WTC11 (cell line): ENCODE measurements at regions not wholly inside any gene's neighbourhood (a gene's known extent, or its start where the extent isn't known, plus 50 kb on each side); places are given as distances from the start of the nearest gene placed in this dataset.

Source experiments
- ATAC-seq: fragments of 200-7000 bp; cut with Tn5 transposase; 2 replicates; pipeline ENCODE4 v1.10.0; 2021; ENCODE audit warnings: mild to moderate bottlenecking, moderate library complexity
- CTCF ChIA-PET: fragments of 300-600 bp; sonication (Branson Sonifier 250); formaldehyde crosslinking; loops from one replicate; lab custom pipeline; 2021; ENCODE audit warnings: antibody characterized with exemption; lab: Charles Lee
- POLR2A ChIA-PET: fragments of 350-600 bp; sonication (Branson Sonifier 250); formaldehyde crosslinking; loops from one replicate; lab custom pipeline; 2021; ENCODE audit warnings: antibody characterized with exemption; lab: Charles Lee
- DNase-seq: peaks from one replicate; pipeline ENCODE4 v3.0.0; 2021; ENCODE audit warnings: low spot score
- H3K27ac Mint-ChIP-seq: 2 replicates; pipeline ENCODE4 v1.8.0; 2021; ENCODE audit warnings: mixed read lengths
- H3K27me3 Mint-ChIP-seq: 2 replicates; pipeline ENCODE4 v1.8.0; 2021; ENCODE audit warnings: low read depth, mild to moderate bottlenecking, moderate library complexity, mixed read lengths
- H3K36me3 Mint-ChIP-seq: 2 replicates; pipeline ENCODE4 v1.8.0; 2021; ENCODE audit warnings: mixed read lengths
- H3K4me1 Mint-ChIP-seq: 2 replicates; pipeline ENCODE4 v1.8.0; 2022; ENCODE audit warnings: mixed read lengths
- H3K4me3 Mint-ChIP-seq: 2 replicates; pipeline ENCODE4 v1.8.0; 2021; ENCODE audit warnings: mild to moderate bottlenecking, moderate library complexity, mixed read lengths
- H3K9me3 Mint-ChIP-seq: 2 replicates; pipeline ENCODE4 v1.8.0; 2021; ENCODE audit warnings: mixed read lengths
- ELF4 ChIP-seq: sonication (generic); formaldehyde crosslinking; IDR thresholded peaks from 2 replicates; pipeline ENCODE4 v1.8.1; 2022; ENCODE audit warnings: low read depth, mild to moderate bottlenecking, moderate library complexity, missing genetic modification reagents
- FOXK1 ChIP-seq: sonication (generic); formaldehyde crosslinking; IDR thresholded peaks from 2 replicates; pipeline ENCODE4 v1.8.0; 2022; ENCODE audit warnings: mild to moderate bottlenecking, moderate library complexity, missing genetic modification reagents
- GABPB1 ChIP-seq: sonication (generic); formaldehyde crosslinking; IDR thresholded peaks from 2 replicates; pipeline ENCODE4 v1.8.1; 2023; ENCODE audit warnings: mild to moderate bottlenecking, missing genetic modification reagents
- MXD4 ChIP-seq: fragments of 250-450 bp; sonication (Bioruptor Pico); IDR thresholded peaks from 2 replicates; pipeline ENCODE4 v1.8.0; 2021; ENCODE audit warnings: mild to moderate bottlenecking, moderate library complexity, borderline replicate concordance
- RELA ChIP-seq: sonication (generic); formaldehyde crosslinking; IDR thresholded peaks from 2 replicates; pipeline ENCODE4 v1.8.1; 2022; ENCODE audit warnings: missing genetic modification reagents, mild to moderate bottlenecking, borderline replicate concordance
- RORB ChIP-seq: fragments of 250-450 bp; sonication (Bioruptor Pico); IDR thresholded peaks from 2 replicates; pipeline ENCODE4 v1.9.0; 2021; ENCODE audit warnings: mild to moderate bottlenecking
- TCF7 ChIP-seq: sonication (generic); formaldehyde crosslinking; IDR thresholded peaks from 2 replicates; pipeline ENCODE4 v1.8.0; 2022; ENCODE audit warnings: mild to moderate bottlenecking, low read depth, missing genetic modification reagents, moderate library complexity
- ZNF121 ChIP-seq: sonication (generic); formaldehyde crosslinking; IDR thresholded peaks from 2 replicates; pipeline ENCODE4 v1.8.0; 2023; ENCODE audit warnings: missing genetic modification reagents
- TF ChIP-seq, protein P1 (sequence below): sonication (generic); formaldehyde crosslinking; IDR thresholded peaks from 2 replicates; pipeline ENCODE4 v1.8.1; 2023; ENCODE audit warnings: mild to moderate bottlenecking, missing genetic modification reagents, borderline replicate concordance
- TF ChIP-seq, protein P2 (sequence below): sonication (generic); formaldehyde crosslinking; IDR thresholded peaks from 2 replicates; pipeline ENCODE4 v1.8.1; 2023; ENCODE audit warnings: mild to moderate bottlenecking, missing genetic modification reagents
- TF ChIP-seq, protein P3 (sequence below): sonication (generic); formaldehyde crosslinking; IDR thresholded peaks from 2 replicates; pipeline ENCODE4 v1.8.0; 2022; ENCODE audit warnings: mild to moderate bottlenecking, missing genetic modification reagents
- TF ChIP-seq, protein P4 (sequence below): fragments of 250-450 bp; sonication (Bioruptor Pico); IDR thresholded peaks from 2 replicates; pipeline ENCODE4 v1.9.0; 2021; ENCODE audit warnings: moderate library complexity, mild to moderate bottlenecking, inconsistent platforms, borderline replicate concordance
- TF ChIP-seq, protein P5 (sequence below): fragments of 250-450 bp; sonication (Bioruptor Pico); conservative IDR thresholded peaks from 2 replicates; pipeline ENCODE4 v1.9.0; 2021; ENCODE audit warnings: mild to moderate bottlenecking
- TF ChIP-seq, protein P6 (sequence below): fragments of 250-450 bp; sonication (Bioruptor Pico); IDR thresholded peaks from 2 replicates; pipeline ENCODE4 v1.9.0; 2021; ENCODE audit warnings: mild to moderate bottlenecking, borderline replicate concordance
- TF ChIP-seq, protein P7 (sequence below): sonication (generic); formaldehyde crosslinking; IDR thresholded peaks from 2 replicates; pipeline ENCODE4 v1.8.0; 2023; ENCODE audit warnings: missing genetic modification reagents, mild to moderate bottlenecking, borderline replicate concordance

DNA sequence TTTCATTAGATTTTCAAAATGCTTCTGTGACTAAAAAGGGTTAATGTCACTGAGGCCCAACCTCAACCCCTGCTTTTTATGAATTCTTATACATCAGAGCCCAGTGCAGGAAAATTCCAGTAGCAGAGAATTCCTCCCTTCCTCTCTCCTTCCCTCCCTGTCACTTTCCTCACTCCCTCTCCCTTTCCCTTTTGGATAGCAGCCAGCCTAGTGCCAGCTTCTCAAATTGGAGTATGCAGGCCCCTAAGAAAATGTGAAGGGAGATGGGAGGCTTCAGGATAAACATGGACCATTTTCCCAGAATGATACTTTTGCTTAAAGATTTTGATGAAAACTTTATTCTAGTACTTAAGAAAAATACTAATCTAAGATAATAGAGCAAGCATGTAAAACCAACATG is 507.4 kb downstream of the KDM4C start:
- H3K4me3 Mint-ChIP-seq, result no peak overlapping the region
- no peaks in the 10 kb centered on the region for H3K27me3 Mint-ChIP-seq
- H3K9me3 Mint-ChIP-seq, result no peaks in the 10 kb centered on the region
- H3K36me3 Mint-ChIP-seq, result no peaks in the 10 kb centered on the region
- ChIA-PET POLR2A (no interaction called here), CTCF (no interaction called here)
- TF ChIP-seq, protein P1, sequence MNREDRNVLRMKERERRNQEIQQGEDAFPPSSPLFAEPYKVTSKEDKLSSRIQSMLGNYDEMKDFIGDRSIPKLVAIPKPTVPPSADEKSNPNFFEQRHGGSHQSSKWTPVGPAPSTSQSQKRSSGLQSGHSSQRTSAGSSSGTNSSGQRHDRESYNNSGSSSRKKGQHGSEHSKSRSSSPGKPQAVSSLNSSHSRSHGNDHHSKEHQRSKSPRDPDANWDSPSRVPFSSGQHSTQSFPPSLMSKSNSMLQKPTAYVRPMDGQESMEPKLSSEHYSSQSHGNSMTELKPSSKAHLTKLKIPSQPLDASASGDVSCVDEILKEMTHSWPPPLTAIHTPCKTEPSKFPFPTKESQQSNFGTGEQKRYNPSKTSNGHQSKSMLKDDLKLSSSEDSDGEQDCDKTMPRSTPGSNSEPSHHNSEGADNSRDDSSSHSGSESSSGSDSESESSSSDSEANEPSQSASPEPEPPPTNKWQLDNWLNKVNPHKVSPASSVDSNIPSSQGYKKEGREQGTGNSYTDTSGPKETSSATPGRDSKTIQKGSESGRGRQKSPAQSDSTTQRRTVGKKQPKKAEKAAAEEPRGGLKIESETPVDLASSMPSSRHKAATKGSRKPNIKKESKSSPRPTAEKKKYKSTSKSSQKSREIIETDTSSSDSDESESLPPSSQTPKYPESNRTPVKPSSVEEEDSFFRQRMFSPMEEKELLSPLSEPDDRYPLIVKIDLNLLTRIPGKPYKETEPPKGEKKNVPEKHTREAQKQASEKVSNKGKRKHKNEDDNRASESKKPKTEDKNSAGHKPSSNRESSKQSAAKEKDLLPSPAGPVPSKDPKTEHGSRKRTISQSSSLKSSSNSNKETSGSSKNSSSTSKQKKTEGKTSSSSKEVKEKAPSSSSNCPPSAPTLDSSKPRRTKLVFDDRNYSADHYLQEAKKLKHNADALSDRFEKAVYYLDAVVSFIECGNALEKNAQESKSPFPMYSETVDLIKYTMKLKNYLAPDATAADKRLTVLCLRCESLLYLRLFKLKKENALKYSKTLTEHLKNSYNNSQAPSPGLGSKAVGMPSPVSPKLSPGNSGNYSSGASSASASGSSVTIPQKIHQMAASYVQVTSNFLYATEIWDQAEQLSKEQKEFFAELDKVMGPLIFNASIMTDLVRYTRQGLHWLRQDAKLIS (CRISPR knock-in tag), result no peak
- TF ChIP-seq FOXK1 (no peak), RELA (CRISPR knock-in tag) (no peak), MXD4 (CRISPR knock-in tag) (no peak), ZNF121 (CRISPR knock-in tag) (no peak), TCF7 (CRISPR knock-in tag) (no peak), ELF4 (CRISPR knock-in tag) (no peak), RORB (CRISPR knock-in tag) (no peak), GABPB1 (no peak)
- TF ChIP-seq, protein P2, sequence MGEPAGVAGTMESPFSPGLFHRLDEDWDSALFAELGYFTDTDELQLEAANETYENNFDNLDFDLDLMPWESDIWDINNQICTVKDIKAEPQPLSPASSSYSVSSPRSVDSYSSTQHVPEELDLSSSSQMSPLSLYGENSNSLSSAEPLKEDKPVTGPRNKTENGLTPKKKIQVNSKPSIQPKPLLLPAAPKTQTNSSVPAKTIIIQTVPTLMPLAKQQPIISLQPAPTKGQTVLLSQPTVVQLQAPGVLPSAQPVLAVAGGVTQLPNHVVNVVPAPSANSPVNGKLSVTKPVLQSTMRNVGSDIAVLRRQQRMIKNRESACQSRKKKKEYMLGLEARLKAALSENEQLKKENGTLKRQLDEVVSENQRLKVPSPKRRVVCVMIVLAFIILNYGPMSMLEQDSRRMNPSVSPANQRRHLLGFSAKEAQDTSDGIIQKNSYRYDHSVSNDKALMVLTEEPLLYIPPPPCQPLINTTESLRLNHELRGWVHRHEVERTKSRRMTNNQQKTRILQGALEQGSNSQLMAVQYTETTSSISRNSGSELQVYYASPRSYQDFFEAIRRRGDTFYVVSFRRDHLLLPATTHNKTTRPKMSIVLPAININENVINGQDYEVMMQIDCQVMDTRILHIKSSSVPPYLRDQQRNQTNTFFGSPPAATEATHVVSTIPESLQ, result no peak
- TF ChIP-seq, protein P3, sequence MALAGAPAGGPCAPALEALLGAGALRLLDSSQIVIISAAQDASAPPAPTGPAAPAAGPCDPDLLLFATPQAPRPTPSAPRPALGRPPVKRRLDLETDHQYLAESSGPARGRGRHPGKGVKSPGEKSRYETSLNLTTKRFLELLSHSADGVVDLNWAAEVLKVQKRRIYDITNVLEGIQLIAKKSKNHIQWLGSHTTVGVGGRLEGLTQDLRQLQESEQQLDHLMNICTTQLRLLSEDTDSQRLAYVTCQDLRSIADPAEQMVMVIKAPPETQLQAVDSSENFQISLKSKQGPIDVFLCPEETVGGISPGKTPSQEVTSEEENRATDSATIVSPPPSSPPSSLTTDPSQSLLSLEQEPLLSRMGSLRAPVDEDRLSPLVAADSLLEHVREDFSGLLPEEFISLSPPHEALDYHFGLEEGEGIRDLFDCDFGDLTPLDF, result no peak
- TF ChIP-seq, protein P4, sequence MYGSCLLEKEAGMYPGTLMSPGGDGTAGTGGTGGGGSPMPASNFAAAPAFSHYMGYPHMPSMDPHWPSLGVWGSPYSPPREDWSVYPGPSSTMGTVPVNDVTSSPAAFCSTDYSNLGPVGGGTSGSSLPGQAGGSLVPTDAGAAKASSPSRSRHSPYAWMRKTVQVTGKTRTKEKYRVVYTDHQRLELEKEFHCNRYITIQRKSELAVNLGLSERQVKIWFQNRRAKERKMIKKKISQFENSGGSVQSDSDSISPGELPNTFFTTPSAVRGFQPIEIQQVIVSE (CRISPR knock-in tag), result no peak
- TF ChIP-seq, protein P5, sequence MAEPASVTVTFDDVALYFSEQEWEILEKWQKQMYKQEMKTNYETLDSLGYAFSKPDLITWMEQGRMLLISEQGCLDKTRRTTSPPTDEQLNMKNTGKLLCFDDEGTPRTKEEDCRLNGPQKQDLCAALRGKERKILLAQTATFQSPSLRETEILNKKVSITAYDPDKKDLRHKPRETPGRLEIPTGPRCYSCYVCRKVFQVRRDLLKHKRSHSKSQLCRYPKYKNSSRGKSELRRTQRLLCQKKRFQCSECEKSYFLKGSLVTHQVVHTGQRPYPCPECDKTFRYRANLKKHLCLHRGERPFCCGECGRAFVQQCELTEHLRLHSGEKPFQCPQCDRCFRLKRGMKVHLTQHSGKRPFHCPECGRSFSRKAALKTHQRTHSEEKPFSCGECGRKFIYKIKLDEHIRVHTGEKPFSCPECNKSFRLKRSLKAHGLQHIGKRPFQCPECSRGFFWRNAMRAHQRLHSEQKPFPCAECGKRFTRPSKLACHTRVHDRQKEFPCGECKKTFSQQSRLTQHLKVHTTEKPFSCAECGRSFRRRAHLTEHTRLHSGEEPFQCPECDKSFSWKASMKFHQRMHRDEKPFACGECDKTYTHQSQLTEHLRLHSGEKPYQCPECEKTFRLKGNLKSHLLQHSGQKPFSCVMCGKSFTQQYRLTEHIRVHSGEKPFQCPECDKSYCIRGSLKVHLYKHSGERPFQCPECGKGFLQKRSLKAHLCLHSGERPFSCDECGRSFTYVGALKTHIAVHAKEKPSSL (CRISPR knock-in tag), result no peak
- TF ChIP-seq, protein P6, sequence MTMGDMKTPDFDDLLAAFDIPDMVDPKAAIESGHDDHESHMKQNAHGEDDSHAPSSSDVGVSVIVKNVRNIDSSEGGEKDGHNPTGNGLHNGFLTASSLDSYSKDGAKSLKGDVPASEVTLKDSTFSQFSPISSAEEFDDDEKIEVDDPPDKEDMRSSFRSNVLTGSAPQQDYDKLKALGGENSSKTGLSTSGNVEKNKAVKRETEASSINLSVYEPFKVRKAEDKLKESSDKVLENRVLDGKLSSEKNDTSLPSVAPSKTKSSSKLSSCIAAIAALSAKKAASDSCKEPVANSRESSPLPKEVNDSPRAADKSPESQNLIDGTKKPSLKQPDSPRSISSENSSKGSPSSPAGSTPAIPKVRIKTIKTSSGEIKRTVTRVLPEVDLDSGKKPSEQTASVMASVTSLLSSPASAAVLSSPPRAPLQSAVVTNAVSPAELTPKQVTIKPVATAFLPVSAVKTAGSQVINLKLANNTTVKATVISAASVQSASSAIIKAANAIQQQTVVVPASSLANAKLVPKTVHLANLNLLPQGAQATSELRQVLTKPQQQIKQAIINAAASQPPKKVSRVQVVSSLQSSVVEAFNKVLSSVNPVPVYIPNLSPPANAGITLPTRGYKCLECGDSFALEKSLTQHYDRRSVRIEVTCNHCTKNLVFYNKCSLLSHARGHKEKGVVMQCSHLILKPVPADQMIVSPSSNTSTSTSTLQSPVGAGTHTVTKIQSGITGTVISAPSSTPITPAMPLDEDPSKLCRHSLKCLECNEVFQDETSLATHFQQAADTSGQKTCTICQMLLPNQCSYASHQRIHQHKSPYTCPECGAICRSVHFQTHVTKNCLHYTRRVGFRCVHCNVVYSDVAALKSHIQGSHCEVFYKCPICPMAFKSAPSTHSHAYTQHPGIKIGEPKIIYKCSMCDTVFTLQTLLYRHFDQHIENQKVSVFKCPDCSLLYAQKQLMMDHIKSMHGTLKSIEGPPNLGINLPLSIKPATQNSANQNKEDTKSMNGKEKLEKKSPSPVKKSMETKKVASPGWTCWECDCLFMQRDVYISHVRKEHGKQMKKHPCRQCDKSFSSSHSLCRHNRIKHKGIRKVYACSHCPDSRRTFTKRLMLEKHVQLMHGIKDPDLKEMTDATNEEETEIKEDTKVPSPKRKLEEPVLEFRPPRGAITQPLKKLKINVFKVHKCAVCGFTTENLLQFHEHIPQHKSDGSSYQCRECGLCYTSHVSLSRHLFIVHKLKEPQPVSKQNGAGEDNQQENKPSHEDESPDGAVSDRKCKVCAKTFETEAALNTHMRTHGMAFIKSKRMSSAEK (CRISPR knock-in tag), result no peak
- TF ChIP-seq, protein P7, sequence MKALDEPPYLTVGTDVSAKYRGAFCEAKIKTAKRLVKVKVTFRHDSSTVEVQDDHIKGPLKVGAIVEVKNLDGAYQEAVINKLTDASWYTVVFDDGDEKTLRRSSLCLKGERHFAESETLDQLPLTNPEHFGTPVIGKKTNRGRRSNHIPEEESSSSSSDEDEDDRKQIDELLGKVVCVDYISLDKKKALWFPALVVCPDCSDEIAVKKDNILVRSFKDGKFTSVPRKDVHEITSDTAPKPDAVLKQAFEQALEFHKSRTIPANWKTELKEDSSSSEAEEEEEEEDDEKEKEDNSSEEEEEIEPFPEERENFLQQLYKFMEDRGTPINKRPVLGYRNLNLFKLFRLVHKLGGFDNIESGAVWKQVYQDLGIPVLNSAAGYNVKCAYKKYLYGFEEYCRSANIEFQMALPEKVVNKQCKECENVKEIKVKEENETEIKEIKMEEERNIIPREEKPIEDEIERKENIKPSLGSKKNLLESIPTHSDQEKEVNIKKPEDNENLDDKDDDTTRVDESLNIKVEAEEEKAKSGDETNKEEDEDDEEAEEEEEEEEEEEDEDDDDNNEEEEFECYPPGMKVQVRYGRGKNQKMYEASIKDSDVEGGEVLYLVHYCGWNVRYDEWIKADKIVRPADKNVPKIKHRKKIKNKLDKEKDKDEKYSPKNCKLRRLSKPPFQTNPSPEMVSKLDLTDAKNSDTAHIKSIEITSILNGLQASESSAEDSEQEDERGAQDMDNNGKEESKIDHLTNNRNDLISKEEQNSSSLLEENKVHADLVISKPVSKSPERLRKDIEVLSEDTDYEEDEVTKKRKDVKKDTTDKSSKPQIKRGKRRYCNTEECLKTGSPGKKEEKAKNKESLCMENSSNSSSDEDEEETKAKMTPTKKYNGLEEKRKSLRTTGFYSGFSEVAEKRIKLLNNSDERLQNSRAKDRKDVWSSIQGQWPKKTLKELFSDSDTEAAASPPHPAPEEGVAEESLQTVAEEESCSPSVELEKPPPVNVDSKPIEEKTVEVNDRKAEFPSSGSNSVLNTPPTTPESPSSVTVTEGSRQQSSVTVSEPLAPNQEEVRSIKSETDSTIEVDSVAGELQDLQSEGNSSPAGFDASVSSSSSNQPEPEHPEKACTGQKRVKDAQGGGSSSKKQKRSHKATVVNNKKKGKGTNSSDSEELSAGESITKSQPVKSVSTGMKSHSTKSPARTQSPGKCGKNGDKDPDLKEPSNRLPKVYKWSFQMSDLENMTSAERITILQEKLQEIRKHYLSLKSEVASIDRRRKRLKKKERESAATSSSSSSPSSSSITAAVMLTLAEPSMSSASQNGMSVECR (CRISPR knock-in tag), result no peak
- no peak overlapping the region for H3K27ac Mint-ChIP-seq
- peaks cover 12% of the 10 kb centered on the region for H3K4me1 Mint-ChIP-seq
- no peak for ATAC-seq
- DNase-seq, result no peak
